GM18867 (cell line): ENCODE measurements at regions not wholly inside any gene's neighbourhood (a gene's known extent, or its start where the extent isn't known, plus 50 kb on each side); places are given as distances from the start of the nearest gene placed in this dataset.

Experiments
- ATAC-seq: cut with Tn5 transposase; IDR thresholded peaks from one replicate; pipeline ENCODE4 v1.9.1; 2021; ENCODE audit warnings: mild to moderate bottlenecking, moderate library complexity; ENCODE audit not compliant: unreplicated experiment

DNA sequence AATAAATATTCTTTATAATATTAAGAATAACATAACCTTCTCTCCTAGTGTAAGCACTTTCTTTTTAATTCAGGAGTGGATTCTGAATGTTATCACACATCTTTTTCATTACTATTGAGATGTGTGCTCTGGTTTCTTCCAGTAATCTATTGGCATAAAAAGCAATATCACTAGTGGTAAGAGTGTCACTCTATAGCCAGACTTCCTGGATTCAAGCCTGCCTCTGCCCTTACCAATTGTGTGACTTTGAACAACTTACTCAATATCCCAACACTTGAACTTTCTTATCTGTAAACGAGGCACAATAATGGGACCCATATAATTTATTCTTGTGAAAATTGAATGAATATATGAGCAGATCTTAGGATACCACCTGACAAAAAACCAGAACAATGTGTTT lies 71.0 kb downstream of the SEM1 start:
- ATAC-seq: no peak

DNA sequence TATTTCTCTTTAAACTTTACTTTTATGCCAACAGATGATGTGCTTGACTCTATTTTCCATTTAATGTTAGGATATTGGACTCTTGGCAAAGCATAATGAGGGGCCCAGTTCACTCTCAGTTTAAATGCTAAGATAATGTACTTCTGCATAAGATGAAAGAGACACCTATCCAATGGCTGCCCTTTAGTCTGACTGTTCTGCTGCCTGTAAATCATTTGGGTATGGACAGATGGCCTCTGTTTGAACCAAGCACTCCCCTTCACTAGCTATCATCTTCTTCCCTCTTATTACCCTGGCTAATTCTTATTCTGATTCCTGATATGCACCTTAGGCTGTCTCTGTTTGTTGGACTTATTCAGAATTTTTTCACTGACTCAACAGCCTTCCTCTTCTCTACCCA lies 72.1 kb downstream of the SEM1 start:
- no peak for ATAC-seq

DNA sequence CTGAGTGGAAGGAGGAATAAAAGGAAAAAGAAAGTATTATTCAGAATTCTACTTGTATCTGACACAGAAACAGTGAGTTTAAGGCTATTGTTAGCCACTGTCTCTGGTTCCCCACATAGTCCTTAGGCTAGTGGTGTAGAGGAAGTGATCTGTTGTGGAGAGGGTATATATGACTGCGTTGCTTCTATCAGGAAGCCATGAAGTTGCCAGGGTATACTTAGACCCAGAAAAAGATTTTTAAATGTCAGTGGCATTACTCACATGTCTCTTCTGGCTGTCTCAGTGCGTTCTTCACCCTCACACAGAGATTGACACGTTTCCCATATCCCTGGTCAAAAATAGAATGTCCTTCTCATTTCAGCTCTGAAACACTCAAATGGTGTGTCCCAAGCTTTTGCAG lies 72.7 kb downstream of the SEM1 start:
- peak; percentile 58 for ATAC-seq

DNA sequence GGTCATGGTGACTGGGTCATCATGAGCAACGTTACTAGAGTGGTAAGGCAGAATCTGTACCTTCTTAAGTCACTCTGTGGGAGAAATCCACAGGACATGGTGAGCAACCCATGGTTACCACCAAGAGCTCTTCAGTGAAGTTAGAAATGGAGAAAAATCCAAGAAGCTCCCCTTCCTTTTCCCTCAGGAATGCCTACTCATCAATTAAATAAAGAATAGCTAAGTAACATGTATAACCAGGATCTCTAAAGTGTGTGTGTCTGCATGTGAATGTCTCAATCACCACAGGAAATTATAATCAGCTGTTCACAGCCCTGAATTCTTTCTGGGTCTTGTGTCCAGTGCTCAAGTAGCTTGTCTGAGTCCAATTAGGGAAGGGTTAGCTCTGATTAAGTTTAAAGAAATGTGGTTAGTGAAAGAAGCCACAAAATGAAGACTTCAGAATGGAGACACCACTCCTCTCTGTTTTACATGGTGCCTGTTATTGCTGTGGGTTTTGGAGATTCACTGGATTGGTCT lies 73.2 kb downstream of the SEM1 start:
- ATAC-seq: no peak

DNA sequence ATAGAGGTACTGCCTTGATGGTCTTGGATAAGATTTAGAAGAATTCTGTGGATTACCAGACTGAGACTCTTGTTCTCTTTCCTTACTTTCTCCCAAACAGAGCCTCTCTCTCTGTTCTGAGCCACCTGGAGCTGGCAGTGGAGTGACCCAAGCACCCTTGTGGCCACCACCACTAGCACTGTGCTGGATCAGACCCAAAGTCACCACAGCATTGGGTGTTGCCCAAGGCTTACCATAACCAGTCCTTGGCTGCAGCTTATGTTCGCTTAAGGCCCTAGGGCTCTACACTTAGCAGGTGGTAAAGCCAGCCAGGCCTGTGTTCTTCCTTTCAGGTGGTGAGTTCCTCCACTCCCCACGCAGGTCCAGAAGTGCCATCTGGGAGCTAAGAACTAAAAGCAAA lies 79.8 kb downstream of the SEM1 start:
- no peak for ATAC-seq

DNA sequence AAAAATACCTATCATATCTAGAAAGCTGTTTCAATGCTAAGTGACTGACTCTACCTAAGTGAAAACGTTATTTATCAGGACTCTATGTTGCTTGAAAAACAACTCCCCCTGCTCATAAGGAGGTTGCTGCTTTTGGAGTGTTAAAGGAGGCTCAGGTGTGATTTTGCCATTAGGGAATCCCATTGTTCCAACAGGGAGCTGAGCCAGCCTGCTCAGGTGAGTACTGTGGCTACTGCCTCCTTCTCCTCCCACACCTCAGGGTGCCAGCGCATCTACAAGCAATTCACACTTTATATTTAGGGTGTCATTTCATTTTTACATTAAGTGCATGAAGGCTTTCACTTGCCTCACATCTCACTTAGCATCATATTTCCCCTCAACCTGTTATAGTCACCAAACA lies 84.7 kb downstream of the SEM1 start:
- no peak for ATAC-seq

DNA sequence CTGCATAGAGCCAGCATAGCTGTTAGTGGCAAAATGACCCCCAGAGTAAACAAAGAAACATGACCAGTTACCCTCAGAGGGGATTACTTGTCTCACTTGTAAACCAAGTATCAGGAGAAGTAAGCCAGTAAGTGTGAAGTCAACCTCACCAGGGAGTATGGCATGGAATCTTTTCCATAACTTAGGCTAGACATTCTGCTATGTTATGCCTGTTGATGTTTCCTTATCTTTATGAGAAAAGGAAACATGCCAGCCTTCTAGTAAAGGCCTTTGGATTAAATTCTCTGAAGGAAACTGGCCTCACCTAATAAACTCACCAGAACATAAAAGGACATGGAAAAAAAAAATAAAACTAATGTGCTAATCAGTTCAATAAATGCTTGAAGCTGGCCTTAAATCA lies 87.7 kb downstream of the SEM1 start:
- no peak for ATAC-seq

DNA sequence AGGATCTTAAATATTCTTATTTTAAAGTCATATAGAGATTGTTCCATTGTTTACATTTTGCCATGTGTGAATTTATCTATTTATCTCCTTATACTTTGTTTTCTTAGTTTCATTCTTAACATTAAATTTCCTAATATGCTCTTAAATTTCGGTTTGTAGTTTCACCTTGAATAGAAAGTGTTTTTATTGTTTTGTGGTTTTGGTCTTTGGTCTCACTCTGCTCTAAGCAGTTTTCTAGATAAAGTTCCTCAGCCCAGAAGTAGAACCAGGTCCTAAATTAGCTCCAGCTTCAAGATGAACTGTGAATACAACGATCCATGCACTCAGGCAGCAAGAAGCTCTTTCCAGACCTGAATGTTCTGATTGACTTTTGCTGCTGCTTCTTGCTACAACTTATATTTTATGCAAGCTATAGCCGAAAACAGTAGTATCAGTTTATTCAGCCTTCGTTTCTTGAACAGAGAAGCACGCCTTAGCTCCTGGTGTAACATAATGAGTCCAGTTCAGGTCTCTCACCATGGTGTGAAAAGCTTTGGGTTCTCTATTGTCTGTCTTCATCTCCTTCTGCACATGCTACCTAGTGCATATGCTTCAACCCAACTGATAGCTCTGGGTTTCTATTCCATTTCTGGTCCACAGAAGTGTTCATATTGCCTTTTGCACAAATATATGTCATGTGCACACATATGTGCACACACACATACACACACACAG lies 95.3 kb downstream of the SEM1 start:
- ATAC-seq: peak; percentile 90

DNA sequence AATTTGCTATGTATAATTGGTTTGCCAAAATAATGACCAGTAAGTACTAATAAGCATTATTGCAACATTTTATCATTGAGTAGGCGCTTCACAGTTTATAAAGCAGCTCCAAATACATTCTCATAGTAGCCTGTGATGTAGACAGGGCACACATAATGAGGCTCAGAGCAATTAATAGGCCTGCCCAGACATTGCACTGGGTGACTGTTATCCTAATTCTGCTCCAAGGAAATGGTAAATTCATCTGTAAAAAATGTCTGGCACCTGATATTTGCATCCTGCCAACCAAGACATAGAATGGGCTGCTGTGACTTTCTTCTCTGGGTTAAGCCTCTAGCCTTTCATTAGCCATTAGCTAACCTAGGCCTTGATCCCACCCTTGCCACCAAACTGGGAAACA lies 97.6 kb downstream of the SEM1 start:
- ATAC-seq: no peak

DNA sequence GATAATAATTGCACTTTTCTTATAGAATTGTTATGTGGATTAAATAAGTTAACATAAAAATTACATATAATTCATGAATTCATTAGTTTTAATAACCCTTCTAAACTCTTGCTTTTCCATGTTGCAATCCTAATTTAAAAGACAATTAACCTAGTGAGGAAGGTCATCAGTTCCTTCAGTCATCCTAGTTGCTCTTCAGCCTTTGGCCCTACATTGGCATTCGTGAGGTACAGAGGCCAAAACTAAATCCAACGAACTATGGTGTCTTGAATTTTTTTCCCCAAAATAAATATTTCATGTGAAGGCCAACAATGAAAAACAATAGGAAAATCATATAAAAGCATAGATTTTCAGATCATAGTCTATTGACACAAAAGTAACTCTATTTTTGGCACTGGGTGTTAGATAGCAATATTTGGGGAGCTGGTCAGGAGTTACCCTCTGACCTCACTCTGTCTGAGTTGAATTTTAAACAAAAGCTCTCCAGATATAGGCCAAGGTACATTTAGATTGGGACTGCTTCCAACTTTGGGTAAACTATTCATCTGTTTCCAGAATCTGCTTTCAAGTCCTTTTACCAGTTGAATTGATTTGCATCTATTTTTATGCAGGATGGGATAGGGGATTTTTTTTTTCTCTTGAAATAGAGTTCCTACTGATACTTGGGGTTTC lies 104.5 kb downstream of the SEM1 start:
- no peak for ATAC-seq

DNA sequence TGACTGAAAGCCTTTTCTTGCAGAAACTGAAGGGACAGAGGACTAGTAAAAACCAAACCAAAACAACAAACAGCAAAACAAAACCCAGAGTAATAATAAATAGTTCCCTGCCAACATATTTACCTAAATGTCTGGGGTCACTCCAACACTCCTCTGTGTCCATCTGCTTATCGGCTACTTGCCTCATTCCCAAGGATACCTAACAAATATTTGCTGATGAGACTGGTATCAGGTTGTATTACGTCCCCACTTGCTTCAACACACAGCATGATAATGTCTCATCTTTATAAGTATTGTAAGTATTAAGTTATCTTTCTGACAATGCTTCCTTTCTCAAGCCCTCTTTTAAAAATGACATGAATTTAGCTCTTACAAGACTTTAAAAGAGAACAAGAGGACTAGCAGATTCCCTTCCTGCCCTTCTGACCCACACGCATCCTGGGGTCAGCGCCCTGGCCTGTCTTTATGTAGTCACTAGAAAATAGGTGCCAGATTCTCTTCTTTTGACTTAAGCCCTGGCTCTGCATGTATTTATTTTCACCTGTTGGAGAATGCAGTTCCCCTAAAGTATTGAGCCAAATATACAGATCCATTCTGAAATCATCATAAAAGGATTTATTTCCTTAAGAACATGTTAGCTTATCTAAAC lies 110.2 kb downstream of the SEM1 start:
- ATAC-seq: no peak

DNA sequence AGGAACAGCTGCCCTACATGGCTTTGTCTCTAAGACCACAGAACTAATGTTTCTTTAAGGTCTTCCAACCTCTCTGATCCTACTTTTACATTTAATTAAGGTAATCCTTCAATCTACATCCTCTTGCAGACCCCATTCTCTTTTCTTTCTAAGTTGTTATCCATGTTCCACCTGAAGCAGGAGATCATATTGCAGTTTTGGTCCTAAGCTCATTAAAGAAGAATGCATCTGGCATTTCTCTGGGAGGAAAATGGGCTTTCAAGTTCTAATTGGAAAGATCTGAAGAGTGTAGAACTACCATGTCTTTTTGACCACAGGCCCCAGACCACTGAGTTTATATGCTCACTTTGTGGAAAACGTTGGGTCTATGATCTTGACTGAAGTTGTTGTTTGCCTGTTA lies 111.2 kb downstream of the SEM1 start:
- ATAC-seq: no peak

DNA sequence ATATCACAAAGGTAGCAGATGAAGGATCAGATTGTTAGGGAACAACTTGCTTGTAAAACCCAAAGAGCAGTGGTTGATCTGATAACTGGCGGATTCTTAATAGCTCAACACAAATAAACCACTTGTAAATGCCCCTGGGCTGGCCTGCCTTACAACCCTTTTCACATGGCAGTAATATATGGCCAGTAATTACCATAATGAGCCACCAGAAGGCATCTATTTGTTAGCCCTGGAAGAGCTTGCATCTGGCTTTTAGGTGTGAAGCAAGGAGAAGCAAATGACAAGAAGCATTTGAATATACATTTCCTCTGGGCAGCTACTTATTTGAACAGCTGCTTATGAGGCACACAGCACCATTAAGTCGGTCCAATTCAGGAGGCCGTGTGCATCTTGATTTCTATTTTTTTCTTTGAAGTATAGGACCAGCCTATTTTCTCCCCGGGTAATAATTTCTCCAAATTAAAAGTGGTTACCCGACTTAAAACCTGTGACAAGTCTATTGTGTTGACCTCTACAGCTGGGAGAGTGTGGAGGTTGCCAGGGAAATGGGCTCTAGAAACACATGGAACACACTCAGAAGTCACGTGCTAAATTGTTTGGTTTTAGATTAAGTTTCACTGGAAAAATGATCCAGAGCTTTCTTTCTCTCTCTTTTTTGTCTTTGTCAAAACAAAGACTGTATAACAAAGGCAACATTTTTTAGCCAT lies 113.4 kb downstream of the SEM1 start:
- peak; percentile 80 for ATAC-seq

DNA sequence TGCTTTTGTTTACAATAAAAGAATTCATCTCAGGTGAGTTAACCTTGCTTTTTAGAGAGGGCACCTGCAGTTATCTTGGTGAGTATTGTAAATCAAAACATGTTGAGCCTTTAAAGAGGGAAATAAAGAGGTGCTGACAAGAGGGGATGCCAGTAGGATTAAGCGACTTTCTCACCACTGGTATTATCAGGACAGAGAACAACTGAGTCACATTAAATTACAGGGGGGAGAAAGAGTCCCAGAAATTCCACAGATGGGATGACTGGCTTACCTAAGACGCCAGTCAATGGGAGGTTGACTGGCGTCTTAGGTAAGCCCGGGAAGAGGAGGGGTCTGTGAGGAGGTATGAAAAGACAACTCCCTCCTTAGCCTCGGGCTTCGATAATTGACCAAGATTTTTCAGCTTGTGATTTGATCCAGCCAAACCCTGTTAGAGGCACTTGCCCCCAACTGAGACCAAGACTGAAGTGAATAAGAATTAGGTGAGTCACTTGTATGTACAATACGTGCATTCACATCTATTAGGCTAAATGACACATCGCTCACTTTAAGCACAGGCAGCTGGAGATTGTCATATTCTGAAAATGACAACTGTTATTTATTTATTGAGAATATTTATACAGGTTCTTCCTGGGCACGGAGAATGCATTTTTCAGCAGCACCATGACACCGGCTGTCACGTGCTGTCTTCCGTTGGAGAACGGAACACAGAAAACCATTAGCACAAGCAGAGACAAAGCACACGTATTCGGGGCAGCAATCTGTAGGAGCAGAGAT lies 117.6 kb downstream of the SEM1 start:
- no peak for ATAC-seq

DNA sequence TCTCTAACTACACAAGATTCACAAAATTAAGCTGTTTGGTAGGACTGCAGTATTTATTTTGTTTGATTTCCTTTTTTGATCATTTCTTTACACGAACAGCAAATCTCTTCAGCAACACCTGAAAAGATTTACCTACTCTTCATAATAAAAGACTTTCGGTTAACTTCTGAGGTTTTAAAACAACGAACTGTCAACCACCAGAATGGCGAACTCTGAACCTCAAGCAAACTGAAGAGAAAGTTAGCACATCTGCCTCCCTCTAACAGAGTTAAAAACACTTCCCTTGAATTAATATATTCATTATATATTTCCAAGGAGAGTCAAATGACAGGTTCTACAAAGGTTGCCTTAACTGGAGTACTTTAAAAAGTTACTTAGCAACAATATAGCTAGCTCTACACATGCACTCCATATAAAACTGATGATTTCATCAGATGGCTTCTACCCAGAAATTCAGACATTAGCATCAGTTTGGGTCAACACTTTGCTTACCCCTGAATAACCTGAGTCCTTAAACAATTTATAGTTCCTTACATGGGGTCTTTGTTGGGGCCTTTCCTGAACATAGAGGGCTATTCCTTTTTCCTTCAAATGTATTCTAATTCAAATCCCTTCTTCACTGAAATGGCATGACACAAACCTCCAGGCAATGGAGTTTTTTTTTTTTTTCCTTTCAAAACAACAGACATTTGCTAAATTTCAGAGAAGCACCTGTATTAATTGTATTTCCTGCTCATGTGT lies 118.3 kb downstream of the SEM1 start:
- no peak for ATAC-seq

DNA sequence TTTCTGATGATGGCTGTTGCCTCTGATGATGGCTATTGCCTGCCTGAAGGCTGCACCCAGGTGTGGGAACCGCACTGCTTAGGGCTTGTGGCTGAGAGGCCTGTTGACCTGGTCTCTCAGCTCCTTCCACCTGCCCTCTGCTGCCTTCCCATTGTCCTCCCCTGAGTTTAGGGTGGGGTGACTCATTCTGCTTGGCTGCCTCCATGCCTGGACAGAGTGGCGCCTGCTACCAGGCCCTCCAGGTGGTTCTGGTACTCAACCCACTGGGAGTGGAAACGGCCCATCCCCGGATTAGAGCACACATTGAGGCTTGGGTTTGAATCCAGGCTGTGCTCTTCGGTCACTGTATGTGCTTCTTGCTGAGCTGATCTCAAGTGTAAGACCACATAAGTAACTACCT lies 120.6 kb downstream of the SEM1 start:
- no peak for ATAC-seq

DNA sequence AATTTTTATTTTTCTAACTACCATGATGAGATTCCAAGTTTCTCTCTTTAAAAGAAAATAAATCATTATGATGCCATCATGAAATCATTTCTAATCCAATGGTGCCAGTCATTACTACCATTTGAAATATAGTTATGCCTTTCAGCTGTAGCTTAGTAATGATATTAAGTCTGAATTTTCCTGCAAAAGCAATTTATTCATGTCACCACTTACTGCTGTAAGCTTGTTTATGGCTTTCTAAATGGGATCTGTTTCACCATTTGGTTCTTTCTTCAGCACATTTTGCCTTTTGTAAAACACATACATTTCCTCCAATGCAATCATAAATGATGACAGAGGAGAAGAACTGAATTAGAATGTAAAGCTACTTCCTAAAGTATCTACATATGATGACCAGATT lies 130.5 kb downstream of the SEM1 start:
- ATAC-seq: no peak

DNA sequence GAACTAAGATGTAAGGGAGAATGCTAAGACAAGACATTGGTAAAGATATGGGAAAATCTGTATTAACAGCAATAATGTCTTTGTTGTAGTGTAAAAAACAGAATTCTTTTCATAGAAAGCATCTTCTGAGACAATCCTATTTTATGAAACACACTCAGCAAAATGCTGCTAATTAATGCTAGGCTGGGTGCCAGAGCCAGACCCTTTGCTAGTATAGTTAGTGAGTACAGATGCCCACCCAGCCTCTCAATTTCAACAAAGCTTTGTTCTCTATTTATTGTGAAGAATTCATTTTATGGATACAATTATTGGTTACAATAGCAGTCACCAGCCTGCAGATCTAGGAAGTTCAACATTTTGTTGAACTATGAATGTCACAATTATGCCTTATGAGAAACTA lies 131.0 kb downstream of the SEM1 start:
- ATAC-seq: no peak

DNA sequence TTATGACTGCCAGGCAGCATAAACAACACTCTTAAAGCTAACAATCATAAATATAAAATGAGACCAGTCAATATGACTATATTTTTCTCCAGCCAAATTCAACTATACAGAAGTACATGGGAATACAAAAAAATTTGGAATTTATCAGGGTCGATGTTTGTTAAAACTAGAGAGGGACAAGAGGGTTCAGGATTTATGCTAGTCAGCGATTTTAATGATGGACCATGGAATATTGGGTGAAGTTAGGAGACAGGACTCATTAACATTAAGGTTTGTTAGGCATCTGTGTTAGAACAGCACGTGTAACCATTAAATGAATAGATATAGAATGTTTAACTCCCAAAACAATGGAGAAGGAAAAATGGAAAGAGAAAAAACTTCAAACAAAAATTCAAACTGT lies 146.2 kb downstream of the SEM1 start:
- no peak for ATAC-seq

DNA sequence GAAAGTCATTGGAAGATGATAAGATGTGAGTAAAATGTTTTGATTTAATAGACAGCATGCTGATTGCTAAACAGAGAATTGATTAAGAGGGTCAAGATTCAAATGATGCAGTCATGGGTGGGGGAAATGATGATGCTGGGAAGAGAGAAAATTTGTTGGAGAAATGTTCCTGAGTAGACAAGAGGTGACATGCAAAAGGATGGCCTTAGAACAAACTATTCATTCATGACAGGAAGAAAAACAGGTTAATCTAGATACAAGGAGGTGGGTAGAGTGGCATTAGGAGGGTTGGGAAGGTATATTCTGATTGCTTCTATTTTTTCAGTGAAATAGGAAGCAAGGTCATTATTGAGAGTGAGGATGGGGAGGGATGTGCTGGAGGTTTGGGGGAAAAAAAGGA lies 146.7 kb downstream of the SEM1 start:
- ATAC-seq: no peak
